Coronary artery (tissue), 2 donors: ENCODE measurements at regions not wholly inside any gene's neighbourhood (a gene's known extent, or its start where the extent isn't known, plus 50 kb on each side); places are given as distances from the start of the nearest gene placed in this dataset.
"Not testable (repeated sequence)": the region's sequence is repeated elsewhere in the genome, so short reads cannot be mapped to it uniquely, and the experiment has no call there.

Experiments used
- DNase-seq: peaks from one replicate; pipeline ENCODE4 v3.0.0-alpha.2; 2017; ENCODE audit warnings: low spot score
- H3K27ac ChIP-seq, 2 donors: fragments of 200-600 bp; sonication (generic); one replicate each; pipeline ENCODE4 v1.5.1; 2016 to 2019
- H3K4me3 ChIP-seq: fragments of 200-600 bp; sonication (generic); 2 replicates; pipeline ENCODE4 v1.5.1; 2016; ENCODE audit warnings: mild to moderate bottlenecking, moderate library complexity
- CTCF ChIP-seq: fragments of 200-600 bp; sonication (generic); IDR thresholded peaks from one replicate; pipeline ENCODE4 v1.5.1; 2019; ENCODE audit warnings: antibody characterized with exemption

GRCh38 chr14:86321151-86321550 is 791.2 kb downstream of the FLRT2 start:
- H3K4me3 ChIP-seq: no peak overlapping the region
- no peak for DNase-seq
- no peak for TF ChIP-seq CTCF
- no peak overlapping the region for H3K27ac ChIP-seq

DNA sequence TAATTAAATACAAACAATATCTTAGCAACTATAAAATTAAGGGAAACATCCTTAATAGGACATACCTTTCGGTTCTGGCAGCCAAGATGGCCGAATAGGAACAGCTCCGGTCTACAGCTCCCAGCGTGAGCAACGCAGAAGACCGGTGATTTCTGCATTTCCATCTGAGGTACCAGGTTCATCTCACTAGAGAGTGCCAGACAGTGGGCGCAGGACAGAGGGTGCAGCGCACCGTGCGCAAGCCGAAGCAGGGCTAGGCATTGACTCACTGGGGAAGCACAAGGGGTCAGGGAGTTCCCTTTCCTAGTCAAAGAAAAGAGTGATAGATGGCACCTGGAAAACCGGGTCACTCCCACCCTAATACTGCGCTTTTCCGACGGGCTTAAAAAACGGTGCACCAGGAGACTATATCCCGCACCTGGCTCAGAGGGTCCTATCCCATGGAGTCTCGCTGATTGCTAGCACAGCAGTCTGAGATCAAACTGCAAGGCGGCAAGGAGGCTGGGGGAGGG is 782.3 kb downstream of the FLRT2 start:
- H3K27ac ChIP-seq, DNase-seq, H3K4me3 ChIP-seq: not testable (repeated sequence)

GRCh38 chr14:86311151-86311550 is 781.2 kb downstream of the FLRT2 start:
- no peak for TF ChIP-seq CTCF
- Histone ChIP-seq H3K4me3 (no peak overlapping the region), H3K27ac (no peak overlapping the region)
- no peak for DNase-seq

DNA sequence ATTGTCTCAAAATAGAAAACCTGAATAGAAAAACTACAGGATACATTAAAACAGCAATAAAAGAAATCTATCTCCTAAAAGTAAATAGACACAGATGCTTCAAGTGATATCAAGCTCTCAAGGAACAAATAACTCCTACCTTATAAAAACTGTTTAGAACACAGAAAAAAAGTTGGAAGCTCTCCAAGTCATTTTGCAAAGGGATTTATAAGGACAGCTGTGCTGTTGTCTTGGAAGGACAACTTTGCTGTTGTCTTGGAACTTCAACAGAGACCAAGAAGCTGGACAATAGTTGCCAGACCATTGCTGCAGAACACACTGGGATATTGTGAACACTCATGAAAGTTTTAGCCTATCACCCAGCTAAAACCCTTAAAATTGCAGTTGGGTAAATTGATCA is 780.7 kb downstream of the FLRT2 start:
- no peak for TF ChIP-seq CTCF
- no peak overlapping the region for H3K4me3 ChIP-seq
- DNase-seq: no peak
- no peak overlapping the region for H3K27ac ChIP-seq

DNA sequence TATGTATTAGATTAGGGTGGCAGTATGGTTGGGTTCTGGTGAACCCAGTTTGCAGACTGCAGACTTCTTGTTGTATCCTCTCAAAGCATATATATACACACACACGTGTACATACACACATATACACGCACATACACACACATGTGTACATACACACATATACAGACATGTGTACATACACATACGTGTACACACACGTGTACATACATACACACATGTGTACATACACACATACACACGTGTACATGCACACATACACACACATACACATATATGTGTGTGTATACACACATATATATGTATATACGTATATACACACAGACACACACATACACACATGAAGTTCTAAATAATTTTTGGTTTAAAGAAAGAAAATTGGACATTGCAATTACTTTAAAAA is 780.2 kb downstream of the FLRT2 start:
- H3K4me3 ChIP-seq: no peak overlapping the region
- no peak for TF ChIP-seq CTCF
- H3K27ac ChIP-seq: no peak overlapping the region
- DNase-seq: no peak

DNA sequence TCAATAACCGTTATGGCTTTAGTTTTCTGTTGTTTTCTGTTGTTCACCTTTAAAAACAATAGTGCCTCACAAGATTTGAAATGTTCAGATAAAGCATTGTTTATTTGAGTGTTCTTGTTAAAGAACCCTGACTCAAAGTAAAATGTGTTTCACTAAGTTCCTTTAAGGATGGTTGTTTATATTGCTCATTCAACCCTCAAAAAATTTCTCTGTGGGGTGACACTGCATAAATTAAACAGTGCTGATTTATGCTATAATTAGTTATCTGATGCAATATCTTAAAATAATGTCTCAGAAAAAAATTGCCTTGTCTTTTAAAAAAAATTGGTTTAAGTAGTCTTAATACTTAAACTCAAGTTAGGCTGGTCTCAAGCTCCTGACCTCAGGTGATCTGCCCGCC is 775.1 kb downstream of the FLRT2 start:
- Histone ChIP-seq H3K4me3 (no peak overlapping the region), H3K27ac (no peak overlapping the region)
- TF ChIP-seq CTCF: no peak
- no peak for DNase-seq

DNA sequence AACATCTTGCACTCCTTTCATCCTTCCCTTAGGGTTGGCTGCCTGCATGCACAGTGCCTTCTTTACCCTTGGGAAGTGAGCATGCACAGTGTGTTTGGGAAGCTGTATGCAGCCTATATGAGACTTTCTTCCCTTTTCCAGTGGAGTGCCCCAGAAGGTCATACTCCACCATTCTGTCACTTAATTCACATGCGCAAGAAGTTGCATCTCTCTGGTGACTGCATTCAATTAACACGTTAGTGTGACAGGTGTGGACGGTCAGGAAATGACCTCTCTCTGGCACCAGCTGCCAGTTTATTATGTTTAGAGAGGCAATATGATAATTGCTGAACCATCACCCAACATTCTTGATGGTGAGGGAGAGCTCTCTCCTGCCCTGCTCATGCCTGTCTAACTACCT is 770.0 kb downstream of the FLRT2 start:
- no peak overlapping the region for H3K4me3 ChIP-seq
- no peak for DNase-seq
- H3K27ac ChIP-seq: no peak overlapping the region
- TF ChIP-seq CTCF: no peak

GRCh38 chr14:86296173-86296572 is 766.2 kb downstream of the FLRT2 start:
- H3K27ac ChIP-seq: no peak overlapping the region
- no peak overlapping the region for H3K4me3 ChIP-seq
- DNase-seq: no peak
- no peak for TF ChIP-seq CTCF
